Renal cortex interstitium (tissue), 11 donors: ENCODE measurements at regions not wholly inside any gene's neighbourhood (a gene's known extent, or its start where the extent isn't known, plus 50 kb on each side); places are given as distances from the start of the nearest gene placed in this dataset.
A peak's percentile ranks its signal among the peaks of the same experiment; 100 is the strongest.

Source experiments
- DNase-seq, 11 donors: peaks; one replicate each; pipeline ENCODE4 v3.0.0-alpha.2; 2013; ENCODE audit warnings: low read depth in 9 of 11, low spot score in 4 of 11; ENCODE audit errors: extremely low read depth in 1 of 11

- DNase-seq: no peak
Measured at GRCh38 chr11:76278526-76278925, 72.2 kb upstream of the WNT11 start.

GRCh38 chr11:76277298-76278175 lies 71.2 kb upstream of the WNT11 start:
- DNase-seq: no peak

GRCh38 chr11:76276781-76277155 lies 70.5 kb upstream of the WNT11 start:
- DNase-seq: no peak

DNA sequence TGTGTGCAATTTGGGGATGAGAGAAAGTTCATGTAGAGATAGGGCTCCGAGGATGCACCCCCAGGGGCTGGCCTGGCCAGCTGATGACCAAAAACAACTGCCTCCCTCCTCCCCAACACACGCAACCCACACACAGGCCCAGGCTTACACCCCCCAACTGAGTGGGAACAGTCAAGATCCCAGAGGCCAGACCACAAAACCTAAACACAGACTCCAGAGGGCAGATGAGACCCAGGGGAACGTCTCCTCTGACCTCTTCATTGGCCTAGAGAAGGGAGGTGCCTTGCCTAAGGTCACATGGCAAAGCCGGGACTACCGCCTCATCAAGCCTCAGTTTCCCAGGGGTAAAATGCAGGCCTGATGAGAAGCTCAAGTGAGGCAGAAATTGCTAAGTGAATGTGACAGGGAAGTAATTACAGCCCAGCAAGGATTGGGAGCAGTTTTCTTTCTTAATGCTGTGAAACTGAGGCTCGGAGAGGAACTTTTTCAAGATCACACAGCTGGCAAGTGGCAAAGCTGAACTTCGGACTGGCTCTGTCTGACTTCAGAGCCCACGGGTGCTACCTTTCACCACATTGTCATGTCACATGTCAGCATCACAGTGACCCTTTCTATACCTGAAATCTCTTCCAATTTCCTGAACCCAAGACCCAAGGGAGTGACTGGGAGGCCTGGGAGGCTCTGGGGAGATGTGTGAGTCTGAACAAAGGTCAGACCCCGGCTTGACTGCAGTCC lies 69.9 kb upstream of the WNT11 start:
- DNase-seq: no peak

- no peak for DNase-seq
Measured at GRCh38 chr11:76275446-76275845, 69.1 kb upstream of the WNT11 start.

DNA sequence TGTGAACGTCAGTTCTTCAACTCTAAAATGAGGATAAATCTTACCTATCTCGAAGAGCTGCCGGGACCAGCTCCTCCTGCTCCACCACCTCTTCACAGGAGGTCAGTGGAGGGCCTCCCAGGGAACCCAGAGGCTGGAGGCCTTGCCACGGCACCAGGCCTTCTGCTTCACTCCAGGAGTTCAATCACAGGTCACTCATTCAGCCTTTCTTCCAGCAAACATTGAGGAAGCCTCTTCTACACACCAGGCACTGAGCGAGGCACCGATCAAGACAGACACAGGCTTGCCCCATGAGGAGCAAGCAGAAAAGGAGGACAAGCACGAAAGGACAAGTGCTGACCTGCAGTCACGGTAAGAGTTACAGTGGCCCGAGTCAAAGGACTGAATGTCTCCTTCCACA lies 64.8 kb upstream of the WNT11 start:
- DNase-seq: no peak

DNA sequence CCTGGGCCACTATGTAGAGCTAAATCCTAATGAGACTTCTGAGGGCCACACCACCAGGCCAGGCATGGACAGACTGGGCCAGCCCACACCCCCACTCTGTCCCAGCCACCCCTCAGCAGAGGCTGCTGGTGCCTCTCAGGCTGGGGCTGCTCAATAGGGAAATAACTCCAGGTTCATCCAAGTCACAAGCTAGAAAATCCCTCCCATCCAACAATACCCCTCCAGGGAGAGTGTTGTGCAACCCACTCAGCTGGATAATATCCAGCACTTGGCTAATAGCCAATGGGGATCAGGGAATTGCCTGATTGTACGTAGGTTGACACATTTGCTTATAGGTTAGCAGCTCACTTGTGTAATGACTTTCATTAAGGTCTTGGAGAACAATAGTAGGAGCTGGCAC lies 64.1 kb upstream of the WNT11 start:
- DNase-seq: no peak

DNA sequence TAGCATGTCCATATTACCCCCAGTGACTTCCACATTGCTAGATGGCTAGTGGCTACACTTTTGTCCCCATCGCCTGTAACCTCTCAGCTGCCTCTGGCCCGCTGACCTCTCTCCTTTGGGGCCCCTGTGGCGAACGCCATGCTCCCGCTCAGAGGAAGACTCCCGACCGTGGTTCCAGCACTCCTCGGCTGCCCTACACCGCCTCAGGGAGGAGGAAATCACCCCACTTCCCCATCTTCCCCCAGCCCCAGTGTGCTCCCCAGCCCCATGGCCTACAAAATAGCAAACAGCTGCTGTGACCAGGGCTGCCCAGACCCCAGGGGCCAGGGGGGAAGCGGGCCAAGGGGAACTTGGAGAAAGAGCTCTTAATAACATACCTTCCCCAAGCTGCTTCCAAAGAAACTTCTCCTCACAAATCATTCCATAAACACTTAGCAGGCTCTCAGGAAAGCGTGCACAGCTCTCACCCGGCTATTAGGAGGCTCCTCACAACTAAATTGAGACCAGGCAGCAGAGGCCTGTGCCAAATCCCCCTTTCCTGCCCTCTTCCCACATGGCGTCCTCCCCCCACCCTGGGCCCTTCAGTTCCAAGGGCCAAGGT lies 63.5 kb upstream of the WNT11 start:
- peak in 2 of 11 donors; percentile 38 to 45 for DNase-seq

DNA sequence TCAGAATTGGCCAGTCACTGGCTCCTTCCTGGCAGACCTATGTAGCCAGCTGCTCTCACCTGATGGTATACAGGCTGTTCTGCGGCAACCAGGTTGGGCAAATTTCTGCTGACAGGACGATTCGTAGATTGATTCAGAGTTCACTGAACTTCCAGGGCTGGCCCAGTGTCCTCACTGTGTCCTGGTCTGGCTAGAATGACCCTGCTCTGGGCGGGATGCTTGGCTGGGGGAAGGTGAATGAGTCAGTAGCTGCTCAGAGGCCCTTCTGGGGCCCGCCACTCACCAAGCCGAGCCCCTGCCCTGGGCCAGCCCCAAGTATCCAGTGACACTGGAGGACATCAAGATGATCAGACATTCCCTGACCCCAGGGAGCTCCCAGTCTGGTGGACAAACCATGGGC lies 62.9 kb upstream of the WNT11 start:
- DNase-seq: no peak

GRCh38 chr11:76268498-76268897 lies 62.2 kb upstream of the WNT11 start:
- DNase-seq: no peak

DNA sequence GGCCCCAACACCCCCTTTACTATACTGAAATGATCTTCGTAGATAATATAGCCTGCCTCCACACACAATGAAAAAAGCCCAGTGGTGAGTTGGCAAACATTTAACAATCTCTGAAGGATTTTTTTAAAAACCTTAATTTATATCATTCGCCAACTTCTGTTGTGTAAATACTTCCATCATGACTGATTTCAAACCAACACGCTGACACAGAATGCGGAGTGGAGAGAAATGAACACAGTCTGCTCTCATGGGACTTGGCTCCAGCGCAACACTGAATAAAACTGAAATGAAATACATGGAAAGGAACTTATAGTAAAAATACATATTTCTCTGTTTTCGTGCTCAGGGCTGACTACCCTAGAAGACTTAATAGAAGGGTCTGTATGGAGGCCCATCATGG lies 61.3 kb upstream of the WNT11 start:
- no peak for DNase-seq

DNA sequence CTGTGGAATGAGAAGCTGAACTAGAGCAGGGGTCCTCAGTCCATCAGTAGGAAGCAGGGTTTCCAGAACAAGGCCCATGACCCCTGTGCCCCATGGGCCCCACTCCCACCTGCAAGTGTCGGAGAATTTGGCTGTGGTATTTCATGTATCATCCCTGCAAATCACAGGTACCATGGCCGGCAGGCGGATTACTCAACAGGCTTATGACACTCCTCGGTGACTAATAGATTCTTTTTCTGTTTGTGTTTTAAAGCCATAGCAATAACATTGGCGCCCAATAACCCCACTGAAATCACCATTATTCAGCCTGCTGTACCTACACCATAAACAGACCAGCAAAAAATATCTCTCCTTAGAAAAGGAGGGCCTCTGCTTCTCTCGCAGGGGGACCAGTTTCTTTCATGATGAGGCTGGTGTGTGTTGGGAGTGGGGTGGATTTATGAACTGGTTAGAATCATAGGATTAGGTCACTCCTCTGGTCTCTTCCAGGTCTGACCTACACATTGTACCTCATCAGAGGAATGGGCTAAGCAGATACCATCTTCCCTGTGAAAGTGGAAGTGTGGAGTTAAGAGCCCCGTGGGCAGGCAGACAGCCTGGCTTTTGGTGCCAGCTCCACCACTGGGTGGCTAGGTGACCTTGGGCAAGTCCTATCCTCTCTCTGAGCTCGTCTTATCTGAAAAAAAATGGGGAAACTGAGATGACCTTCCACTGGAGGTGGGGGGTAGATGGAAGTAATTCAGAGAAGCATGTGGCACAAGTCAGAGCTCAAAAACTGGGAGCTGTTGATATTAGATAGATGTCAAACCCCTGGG lies 60.2 kb upstream of the WNT11 start:
- no peak for DNase-seq

GRCh38 chr11:76265771-76266241 lies 59.5 kb upstream of the WNT11 start:
- DNase-seq: no peak

DNA sequence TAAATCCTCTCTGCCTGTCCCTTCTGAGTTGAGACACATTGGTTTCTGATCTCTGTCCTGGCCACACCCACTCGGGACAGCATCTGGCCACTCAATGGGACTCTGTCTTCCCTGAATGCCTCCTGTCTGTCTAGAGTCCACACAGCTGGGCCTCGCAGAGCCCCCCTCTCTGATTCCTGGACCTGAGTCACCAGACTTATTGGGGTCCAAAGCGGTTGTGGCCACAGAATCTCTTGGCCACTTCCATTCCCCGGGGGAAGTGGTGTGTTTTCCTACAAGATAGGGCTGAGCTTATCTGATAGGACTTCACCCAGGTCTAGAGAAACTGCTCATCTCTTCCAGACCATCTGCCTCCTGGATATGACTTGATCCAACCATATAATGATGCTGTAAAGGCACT lies 57.4 kb upstream of the WNT11 start:
- no peak for DNase-seq

GRCh38 chr11:76263166-76263565 lies 56.9 kb upstream of the WNT11 start:
- no peak for DNase-seq

DNA sequence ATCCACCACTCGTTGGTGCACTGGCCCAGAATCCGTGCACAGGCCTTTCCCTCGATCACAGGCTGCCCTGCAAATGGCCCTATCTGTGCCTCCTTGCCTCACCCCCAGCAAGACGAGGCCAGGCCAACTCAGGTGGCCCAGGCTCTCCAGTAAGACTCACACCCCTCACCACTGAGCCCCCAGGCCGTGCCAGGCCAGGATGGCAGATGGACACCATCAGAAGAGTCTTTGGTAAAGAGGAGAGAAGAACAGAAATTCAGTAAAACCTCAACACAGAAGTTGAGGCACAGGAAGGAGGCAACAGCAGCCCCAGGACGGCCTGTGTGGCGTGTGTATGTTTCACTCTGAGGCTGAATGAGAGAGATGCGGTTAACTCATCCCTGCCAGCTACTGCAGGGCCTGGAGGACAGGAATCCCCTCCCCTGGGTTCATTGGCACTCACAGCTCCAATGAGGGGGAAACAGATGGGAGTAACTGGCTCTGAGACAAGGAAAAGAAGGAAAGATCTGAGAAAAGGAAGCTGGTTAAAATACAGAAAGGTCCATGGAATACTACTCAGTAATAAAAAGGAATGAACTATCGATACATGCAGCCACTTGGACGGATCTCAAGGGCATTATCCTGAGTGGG lies 54.1 kb upstream of the WNT11 start:
- no peak for DNase-seq

DNA sequence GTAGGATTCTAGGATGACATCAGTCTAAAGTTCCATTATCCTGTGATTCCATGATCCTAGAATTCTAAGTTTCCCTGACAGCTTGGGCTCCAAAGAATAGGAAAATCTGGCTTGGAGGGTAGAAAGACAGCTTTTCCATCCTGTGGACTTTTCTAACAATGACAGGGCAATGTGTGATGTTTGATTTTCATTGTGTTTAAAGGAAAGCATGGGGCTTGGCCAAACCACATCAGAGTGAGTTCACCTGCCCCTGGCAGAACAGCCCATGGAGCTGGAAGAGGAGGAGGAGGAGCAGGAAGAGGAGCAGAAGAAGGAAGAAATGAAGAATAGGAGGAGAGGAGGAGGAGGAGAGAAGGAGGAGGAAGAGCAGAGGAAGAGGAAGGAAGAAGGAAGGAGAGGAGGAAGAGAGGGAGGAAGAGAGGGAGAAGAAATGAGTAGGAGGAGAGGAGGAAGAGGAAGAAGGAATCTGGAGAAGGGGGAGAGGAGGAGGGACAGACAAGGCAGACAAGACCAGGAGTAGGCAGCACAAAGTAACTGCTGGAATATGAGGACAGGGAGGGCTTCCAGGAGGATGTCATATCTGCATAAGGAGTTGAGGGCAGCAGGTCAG lies 53.1 kb upstream of the WNT11 start:
- no peak for DNase-seq

GRCh38 chr11:76257074-76257719 lies 50.9 kb upstream of the WNT11 start:
- DNase-seq: no peak
